IMR-90 (cell line): ENCODE measurements at regions not wholly inside any gene's neighbourhood (a gene's known extent, or its start where the extent isn't known, plus 50 kb on each side); places are given as distances from the start of the nearest gene placed in this dataset.

Experiments used
- ATAC-seq: fragments of 200-7000 bp; cut with Tn5 transposase; 2 replicates; pipeline ENCODE4 v1.9.1; 2020; ENCODE audit warnings: low read depth, mild to moderate bottlenecking, moderate library complexity
- BruUV-seq: library from RNA; stranded (reverse); fragments of 400-500 nt; replicated peaks from 2 replicates; lab custom pipeline; 2021; lab: Mats Ljungman, UMichigan
- CTCF ChIA-PET: fragments of 300-600 bp; formaldehyde crosslinking; extraction: SDS; loops from one replicate; lab custom pipeline; 2021; ENCODE audit warnings: antibody characterized with exemption; lab: Yijun Ruan, JAX
- POLR2A ChIA-PET: fragments of 300-600 bp; sonication (Branson Sonifier 250); formaldehyde crosslinking; loops from one replicate; lab custom pipeline; 2022; ENCODE audit warnings: antibody characterized with exemption; ENCODE audit not compliant: unreplicated experiment; lab: Charles Lee
- DNase-seq: peaks from one replicate; pipeline ENCODE4 v3.0.0; 2013
- H2AFZ ChIP-seq: replicated peaks from 2 replicates; pipeline ENCODE3; 2013; ENCODE audit warnings: low read length, mild to moderate bottlenecking; ENCODE audit not compliant: poor library complexity
- H2AK5ac ChIP-seq: 2 replicates; pipeline ENCODE4 v1.6.1; 2013; ENCODE audit warnings: low read depth, low read length, inconsistent platforms
- H2AK9ac ChIP-seq: replicated peaks from 2 replicates; pipeline ENCODE3; 2013; ENCODE audit warnings: mild to moderate bottlenecking, low read depth, low read length, moderate library complexity; ENCODE audit not compliant: poor library complexity
- H2BK120ac ChIP-seq: 2 replicates; pipeline ENCODE4 v1.6.1; 2013; ENCODE audit warnings: low read depth, low read length, inconsistent platforms
- H2BK15ac ChIP-seq: 3 replicates; pipeline ENCODE4 v1.6.1; 2013; ENCODE audit warnings: low read depth, low read length, inconsistent platforms
- H2BK20ac ChIP-seq: 2 replicates; pipeline ENCODE4 v1.6.1; 2013; ENCODE audit warnings: low read depth, mild to moderate bottlenecking, inconsistent platforms, low read length, moderate library complexity
- H2BK5ac ChIP-seq: 2 replicates; pipeline ENCODE4 v1.6.1; 2013; ENCODE audit warnings: mild to moderate bottlenecking, low read depth, low read length, inconsistent platforms; ENCODE audit not compliant: poor library complexity, severe bottlenecking
- H3K14ac ChIP-seq: replicated peaks from 2 replicates; pipeline ENCODE4 v1.6.1; 2013; ENCODE audit warnings: low read depth, low read length, inconsistent platforms
- H3K18ac ChIP-seq: 2 replicates; pipeline ENCODE4 v1.6.1; 2013; ENCODE audit warnings: low read depth, low read length, control low read depth
- H3K23ac ChIP-seq: 2 replicates; pipeline ENCODE4 v1.6.1; 2013; ENCODE audit warnings: low read depth, low read length, inconsistent platforms
- H3K27ac ChIP-seq: 2 replicates; pipeline ENCODE4 v1.5.1; 2013; ENCODE audit warnings: mild to moderate bottlenecking, control low read depth, low read length; ENCODE audit not compliant: insufficient read depth
- H3K27me3 ChIP-seq: 2 replicates; pipeline ENCODE4 v1.6.1; 2013; ENCODE audit warnings: low read length; ENCODE audit not compliant: control insufficient read depth, insufficient read depth
- H3K36me3 ChIP-seq: 2 replicates; pipeline ENCODE4 v1.6.1; 2013; ENCODE audit warnings: low read length, mixed read lengths; ENCODE audit not compliant: control insufficient read depth, insufficient read depth
- H3K4ac ChIP-seq: 2 replicates; pipeline ENCODE4 v1.6.1; 2013; ENCODE audit warnings: low read depth, low read length, inconsistent platforms
- H3K4me1 ChIP-seq: 2 replicates; pipeline ENCODE4 v1.6.1; 2013; ENCODE audit warnings: low read length, mixed read lengths; ENCODE audit not compliant: control insufficient read depth, insufficient read depth
- H3K4me2 ChIP-seq: 2 replicates; pipeline ENCODE4 v1.6.1; 2013; ENCODE audit warnings: low read depth, mild to moderate bottlenecking, control low read depth, low read length, moderate library complexity
- H3K4me3 ChIP-seq: 2 replicates; pipeline ENCODE4 v1.5.1; 2013; ENCODE audit warnings: low read depth, mild to moderate bottlenecking, control low read depth, low read length, moderate library complexity; ENCODE audit not compliant: insufficient read depth
- H3K56ac ChIP-seq: 2 replicates; pipeline ENCODE4 v1.6.1; 2013; ENCODE audit warnings: low read length, inconsistent platforms; ENCODE audit not compliant: insufficient read depth; ENCODE audit errors: extremely low read depth
- H3K79me1 ChIP-seq, 2 experiments: 2 replicates each; pipeline ENCODE4 v1.6.1; 2013; ENCODE audit warnings: low read length in 2 of 2, inconsistent platforms in 1 of 2, low read depth in 1 of 2
- H3K9ac ChIP-seq: 2 replicates; pipeline ENCODE4 v1.6.1; 2013; ENCODE audit warnings: low read depth, low read length, control low read depth
- H3K9me1 ChIP-seq: 2 replicates; pipeline ENCODE4 v1.6.1; 2013; ENCODE audit warnings: low read length, inconsistent platforms; ENCODE audit not compliant: insufficient read depth
- H3K9me3 ChIP-seq: 2 replicates; pipeline ENCODE4 v1.6.1; 2013; ENCODE audit warnings: low read length; ENCODE audit not compliant: control insufficient read depth, insufficient read depth
- H4K20me1 ChIP-seq: 2 replicates; pipeline ENCODE4 v1.6.1; 2013; ENCODE audit warnings: low read length, inconsistent platforms; ENCODE audit not compliant: insufficient read depth
- H4K5ac ChIP-seq: 2 replicates; pipeline ENCODE4 v1.6.1; 2013; ENCODE audit warnings: mild to moderate bottlenecking, low read depth, low read length, control low read depth
- H4K8ac ChIP-seq, 2 experiments: 2 replicates each; pipeline ENCODE4 v1.6.1; 2013; ENCODE audit warnings: low read depth in 2 of 2, low read length in 2 of 2, control low read depth in 1 of 2, inconsistent platforms in 1 of 2
- H4K91ac ChIP-seq: 2 replicates; pipeline ENCODE4 v1.6.1; 2013; ENCODE audit warnings: low read depth, low read length, inconsistent platforms; ENCODE audit not compliant: insufficient read depth
- FOS ChIP-seq: fragments of 150-350 bp; IDR thresholded peaks from 2 replicates; pipeline ENCODE4 v1.6.1; 2016; ENCODE audit warnings: low read depth, low read length
- MXI1 ChIP-seq: IDR thresholded peaks from 2 replicates; pipeline ENCODE4 v1.6.1; 2012; ENCODE audit warnings: low read depth, mild to moderate bottlenecking, low read length, moderate library complexity, borderline replicate concordance
- USF2 ChIP-seq: fragments of 150-350 bp; IDR thresholded peaks from 2 replicates; pipeline ENCODE4 v1.6.1; 2017; ENCODE audit warnings: mild to moderate bottlenecking, antibody characterized with exemption, low read length, low read depth
- WGBS, 2 experiments: methylation state at CpG; one replicate each; pipeline versions ENCODE4 v1.1.5 to v1.1.7; 2013; ENCODE audit warnings: missing lambda C conversion rate in 2 of 2; ENCODE audit not compliant: insufficient read length in 1 of 2; ENCODE audit errors: extremely low coverage in 2 of 2; 5-methylcytosine and 5-hydroxymethylcytosine counted together
- dilution Hi-C: fragments of 300-500 bp; cut with HindIII; formaldehyde crosslinking; loops from one replicate; pipeline ENCODE4 v1.14.3; 2018; ENCODE audit warnings: low sequenced_read_pairs; ENCODE audit not compliant: unreplicated experiment
- in situ Hi-C: fragments of 300-500 bp; cut with MboI; formaldehyde crosslinking; loops from 3 replicates; pipeline ENCODE4 v1.14.3; 2019; ENCODE audit warnings: low sequenced_read_pairs, inconsistent platforms, mixed read lengths
- intact Hi-C: fragments of 100-400 bp; cut with micrococcal nuclease; formaldehyde crosslinking; loops from 2 replicates; pipeline ENCODE4 v1.10.0; 2022

- H2AK9ac ChIP-seq = no peak overlapping the region
- H2BK15ac ChIP-seq = no peak overlapping the region
- H3K9me3 ChIP-seq = peaks cover 2% of the 10 kb centered on the region; the same call in 1 of the 2 replicates
- H3K4me2 ChIP-seq = no peak overlapping the region
- no peaks in the 10 kb centered on the region for H3K27me3 ChIP-seq
- no peaks in the 10 kb centered on the region for H3K79me1 ChIP-seq
- TF ChIP-seq MXI1 (no peak), FOS (no peak), USF2 (no peak)
- H3K27ac ChIP-seq = no peak overlapping the region
- no peak for DNase-seq
- no peak overlapping the region for H3K56ac ChIP-seq
- H3K14ac ChIP-seq = no peak overlapping the region
- no peak overlapping the region for H4K5ac ChIP-seq
- in situ Hi-C loops = no loop called here
- dilution Hi-C loops = no loop called here
- intact Hi-C loops = no loop called here
- ATAC-seq = no peak
- WGBS, 2 experiments = no CpG with 5 or more reads among the region's 3 CpGs
- no peak overlapping the region for H3K18ac ChIP-seq
- H4K91ac ChIP-seq = no peak overlapping the region
- no peak overlapping the region for H2AFZ ChIP-seq
- H3K4me1 ChIP-seq = no peaks in the 10 kb centered on the region
- no peaks in the 10 kb centered on the region for H3K9me1 ChIP-seq
- H3K4ac ChIP-seq = no peak overlapping the region
- no peak overlapping the region for H2BK20ac ChIP-seq
- H2AK5ac ChIP-seq = no peak overlapping the region
- no peaks in the 10 kb centered on the region for H4K20me1 ChIP-seq
- CTCF ChIA-PET = no interaction called here
- no peaks in the 10 kb centered on the region for H3K36me3 ChIP-seq
- H3K4me3 ChIP-seq = no peak overlapping the region
- POLR2A ChIA-PET = no interaction called here
- no TSS peak for BruUV-seq
- no peak overlapping the region for H4K8ac ChIP-seq
- no peak overlapping the region for H2BK120ac ChIP-seq
- H3K9ac ChIP-seq = no peak overlapping the region
- no peak overlapping the region for H3K23ac ChIP-seq
- H2BK5ac ChIP-seq = no peak overlapping the region
Measured at GRCh38 chr3:164683489-164683888, 394.8 kb downstream of the SI start.
